HTR-8/SVneo (cell line): ENCODE measurements at regions not wholly inside any gene's neighbourhood (a gene's known extent, or its start where the extent isn't known, plus 50 kb on each side); places are given as distances from the start of the nearest gene placed in this dataset.
"Not testable (repeated sequence)": the region's sequence is repeated elsewhere in the genome, so short reads cannot be mapped to it uniquely, and the experiment has no call there.

Experiments
- DNase-seq: peaks from one replicate; pipeline ENCODE4 v3.0.0; 2011; ENCODE audit warnings: low spot score, mixed read lengths; ENCODE audit not compliant: insufficient read length
- FAIRE-seq: peaks from 2 replicates; lab custom pipeline; 2011; peaks lifted over from hg19 to GRCh38; lab: Jason Lieb, UNC

DNA sequence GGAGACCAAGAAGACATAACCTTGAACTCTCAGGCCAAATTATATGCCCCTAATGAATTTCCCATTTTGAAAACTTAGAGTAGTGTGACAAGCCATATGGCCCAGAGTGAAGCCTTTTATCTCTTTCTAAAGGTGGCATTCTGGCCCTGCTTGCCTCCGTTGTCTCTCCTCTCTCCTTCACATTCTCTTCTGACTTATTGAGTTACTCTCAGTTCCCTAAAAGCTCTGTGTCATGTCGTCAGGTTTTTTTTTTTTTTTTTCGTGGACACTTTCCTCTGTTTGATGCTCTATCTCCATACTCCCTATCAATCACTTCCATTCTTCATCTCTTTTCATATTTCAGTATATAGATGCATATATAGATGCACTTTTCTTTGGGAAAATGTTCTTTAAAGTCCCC lies 128.1 kb upstream of the RPRM start:
- FAIRE-seq (no peak), DNase-seq (no peak)

GRCh38 chr2:153622285-153622684 lies 143.7 kb upstream of the RPRM start:
- no peak for DNase-seq
- no peak for FAIRE-seq

DNA sequence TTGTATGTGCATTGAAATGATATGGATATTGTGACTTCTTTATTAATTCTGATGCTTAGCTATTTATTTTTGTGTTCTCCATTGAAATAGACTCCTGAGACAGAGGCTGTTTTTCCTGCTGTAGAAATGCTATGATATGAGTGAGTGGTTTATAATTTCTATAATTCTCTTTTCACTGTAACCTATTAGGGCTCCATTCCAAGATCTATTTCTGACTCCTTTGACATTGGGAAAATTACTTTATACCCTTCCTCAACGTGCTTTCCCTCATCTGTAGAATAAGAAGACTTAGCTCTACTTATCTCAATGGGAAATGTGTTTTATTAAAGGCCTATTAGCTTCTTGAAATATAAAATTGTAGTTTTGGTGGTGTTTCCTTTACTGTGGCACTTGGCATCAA lies 144.5 kb upstream of the RPRM start:
- no peak for DNase-seq
- FAIRE-seq = no peak

- DNase-seq = no peak
- FAIRE-seq = no peak
Measured at GRCh38 chr2:153626676-153627075, 148.1 kb upstream of the RPRM start.

GRCh38 chr2:153635494-153635893 lies 156.9 kb upstream of the RPRM start:
- DNase-seq = no peak
- no peak for FAIRE-seq

DNA sequence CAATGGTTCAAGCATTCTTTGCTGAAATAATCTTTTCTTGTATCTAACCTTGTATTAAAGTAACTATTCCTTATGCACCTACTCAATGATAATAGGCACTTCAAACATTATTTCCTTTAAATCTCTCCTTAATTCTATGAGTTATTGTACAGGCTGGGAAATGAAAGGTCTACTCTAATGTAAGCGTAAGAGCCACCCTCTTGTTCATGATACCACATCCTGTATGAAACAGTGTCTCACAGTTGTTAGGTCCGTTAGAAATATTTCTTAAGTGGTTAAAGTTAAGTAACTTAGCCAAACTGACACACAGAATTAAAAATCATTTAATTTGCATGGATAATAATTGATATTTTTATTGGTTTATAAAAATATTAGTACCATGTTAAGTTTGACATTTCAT lies 162.5 kb upstream of the RPRM start:
- DNase-seq (no peak), FAIRE-seq (no peak)

GRCh38 chr2:153644955-153645354 lies 166.4 kb upstream of the RPRM start:
- FAIRE-seq (no peak), DNase-seq (no peak)

DNA sequence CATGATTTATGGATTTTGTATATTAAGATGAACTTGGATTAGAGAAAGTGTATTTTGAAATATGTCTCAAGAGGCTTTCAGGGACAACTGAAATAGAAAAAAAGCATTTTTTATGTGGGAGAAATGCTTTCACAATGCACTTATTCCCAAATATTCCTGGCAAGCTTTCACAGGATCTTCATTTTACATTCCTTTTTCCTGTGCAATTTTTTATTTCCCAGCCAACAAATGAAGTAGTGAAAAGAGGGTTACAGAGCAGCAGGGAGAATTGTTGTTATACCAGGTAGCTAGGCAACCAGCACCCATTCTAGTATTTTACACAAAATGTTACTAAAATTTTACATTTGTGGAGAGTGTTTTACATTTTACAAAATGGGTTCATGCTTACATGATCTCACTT lies 167.0 kb upstream of the RPRM start:
- DNase-seq = no peak
- FAIRE-seq = no peak

- no peak for FAIRE-seq
- no peak for DNase-seq
Measured at GRCh38 chr2:153657651-153658050, 179.1 kb upstream of the RPRM start.

DNA sequence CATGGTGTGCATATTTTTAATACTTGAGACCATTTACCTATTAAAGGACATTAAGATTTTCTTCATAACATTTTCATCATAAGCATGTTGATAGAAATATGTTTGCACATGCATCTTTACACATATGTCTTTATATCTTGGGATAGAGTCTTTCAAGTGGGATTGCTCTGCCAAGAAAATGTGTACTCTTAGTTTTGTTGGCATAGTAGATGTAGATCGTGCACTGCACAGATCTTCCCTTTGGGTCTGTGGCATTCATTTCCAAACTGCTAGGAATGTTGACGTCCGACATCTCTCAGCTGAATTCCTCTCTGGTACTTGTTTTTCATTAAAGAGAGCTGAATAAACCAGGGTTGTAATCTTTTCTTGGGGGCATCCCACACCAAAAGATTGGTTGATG lies 183.2 kb upstream of the RPRM start:
- FAIRE-seq = no peak
- DNase-seq = no peak

- no peak for DNase-seq
- FAIRE-seq = no peak
Measured at GRCh38 chr2:153663371-153663770, 184.8 kb upstream of the RPRM start.

DNA sequence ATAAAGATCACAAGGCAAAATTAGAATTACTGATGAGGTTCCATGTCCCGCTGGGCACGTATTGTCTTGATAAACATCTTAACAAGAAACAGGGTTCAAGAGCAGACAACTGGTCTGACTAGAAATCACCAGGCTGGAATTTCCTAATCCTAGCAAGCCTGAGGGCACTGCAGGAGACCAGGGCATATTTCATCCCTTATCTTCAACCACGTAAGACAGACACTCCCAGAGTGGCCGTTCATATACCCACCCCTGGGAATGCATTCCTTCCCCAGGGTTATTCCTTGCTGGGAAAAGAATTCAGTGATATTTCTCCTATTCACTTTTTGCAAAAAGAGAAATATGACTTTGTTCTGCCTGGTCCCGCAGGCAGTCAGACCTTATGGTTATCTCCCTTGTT lies 185.4 kb upstream of the RPRM start:
- not testable (repeated sequence) for FAIRE-seq, DNase-seq

GRCh38 chr2:153667475-153667874 lies 188.9 kb upstream of the RPRM start:
- FAIRE-seq (no peak), DNase-seq (no peak)

- FAIRE-seq = no peak
Measured at GRCh38 chr2:153668923-153669322, 190.4 kb upstream of the RPRM start.

DNA sequence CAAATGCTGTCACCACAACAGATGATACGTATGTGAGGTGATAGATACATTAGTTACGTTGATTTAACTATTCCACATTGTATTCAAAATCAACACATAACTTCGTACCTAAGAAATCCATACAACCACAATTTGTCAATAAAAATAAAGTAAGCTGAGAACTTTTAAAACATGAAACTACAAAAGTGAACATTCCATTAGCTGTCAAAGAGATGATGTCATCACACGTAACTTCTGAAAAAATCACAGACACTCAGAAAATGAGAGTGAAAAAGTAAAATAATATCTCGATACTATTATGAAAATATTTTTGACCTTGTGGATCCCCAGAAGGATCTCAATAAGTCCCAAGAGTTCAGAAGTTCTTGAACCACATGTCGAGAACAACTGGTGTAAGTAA lies 161.6 kb upstream of the GALNT13 start:
- FAIRE-seq (no peak), DNase-seq (no peak)

More at GRCh38 chr2:153668923-153669322, 190.4 kb upstream of the RPRM start:
- no peak for DNase-seq

- FAIRE-seq (no peak), DNase-seq (no peak)
Measured at GRCh38 chr2:153715218-153715850, 156.4 kb upstream of the GALNT13 start.

GRCh38 chr2:153717060-153717459 lies 154.7 kb upstream of the GALNT13 start:
- DNase-seq (no peak), FAIRE-seq (no peak)

DNA sequence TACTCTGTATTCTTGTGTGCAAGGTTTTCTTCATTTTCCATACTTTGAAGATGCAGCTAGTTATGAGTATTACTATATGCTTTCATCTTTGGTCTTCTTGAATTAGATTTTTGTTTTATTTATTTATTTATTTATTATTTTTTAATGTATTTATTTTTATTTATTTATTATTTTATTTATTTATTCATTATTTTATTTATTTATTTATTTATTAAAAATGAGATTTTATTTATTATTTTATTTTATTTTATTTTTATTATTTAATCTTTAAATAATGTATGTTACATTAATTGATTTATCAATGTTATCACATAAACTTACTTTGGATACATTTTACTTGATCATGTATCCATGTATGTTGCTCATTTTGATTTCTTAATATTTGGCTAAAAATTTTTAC lies 132.3 kb upstream of the GALNT13 start:
- no peak for FAIRE-seq
- no peak for DNase-seq

DNA sequence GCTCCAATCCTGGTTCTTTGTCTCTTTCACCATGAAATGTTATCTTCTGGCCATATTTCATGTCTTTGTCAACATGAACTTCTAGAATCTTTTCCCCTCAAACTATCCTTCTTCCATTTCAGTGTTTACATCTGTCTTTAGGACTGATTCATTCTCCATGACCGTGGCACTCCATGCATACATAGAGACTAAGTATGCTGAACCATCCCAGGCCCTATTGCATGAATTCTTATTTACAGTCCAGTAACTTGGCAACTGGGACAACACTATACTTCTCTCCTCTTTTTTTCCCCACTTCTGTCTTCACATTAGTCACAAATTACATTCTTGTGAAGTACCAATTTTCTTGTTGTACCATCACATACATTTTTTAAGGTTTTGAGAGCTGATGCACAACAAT lies 109.8 kb upstream of the GALNT13 start:
- DNase-seq (no peak), FAIRE-seq (no peak)

- FAIRE-seq = no peak
Measured at GRCh38 chr2:153766415-153766814, 105.3 kb upstream of the GALNT13 start.

GRCh38 chr2:153770359-153770991 lies 101.2 kb upstream of the GALNT13 start:
- FAIRE-seq (no peak), DNase-seq (no peak)

More at GRCh38 chr2:153766415-153766814, 105.3 kb upstream of the GALNT13 start:
- DNase-seq = no peak

- DNase-seq (no peak), FAIRE-seq (no peak)
Measured at GRCh38 chr2:153780241-153780640, 91.5 kb upstream of the GALNT13 start.
